Thyroid gland (tissue), 4 donors: ENCODE measurements at regions not wholly inside any gene's neighbourhood (a gene's known extent, or its start where the extent isn't known, plus 50 kb on each side); places are given as distances from the start of the nearest gene placed in this dataset.

Experiments used
- CTCF ChIP-seq, 6 experiments: fragments of 200-600 bp in 3 of 6; fragments of 450-650 bp in 3 of 6; sonication (generic) in 3 of 6; IDR thresholded peaks; one replicate each; pipeline ENCODE4 v1.5.1; 2016 to 2019; ENCODE audit warnings: antibody characterized with exemption in 6 of 6, mild to moderate bottlenecking in 2 of 6, inconsistent platforms in 1 of 6, moderate library complexity in 1 of 6
- POLR2A ChIP-seq, 2 donors: fragments of 450-650 bp; IDR thresholded peaks; one replicate each; pipeline ENCODE4 v1.6.1; 2017; ENCODE audit warnings: antibody characterized with exemption in 2 of 2, mild to moderate bottlenecking in 2 of 2, moderate library complexity in 1 of 2

GRCh38 chr18:2451556-2451955, 119.7 kb downstream of the METTL4 start:
- TF ChIP-seq CTCF (IDR thresholded peaks at IDR 0.05) (no peak), POLR2A (IDR thresholded peaks at IDR 0.05) (no peak)
